ENCODE measurements at regions not wholly inside any gene's neighbourhood (a gene's known extent, or its start where the extent isn't known, plus 50 kb on each side); places are given as distances from the start of the nearest gene placed in this dataset.

- TF ChIP-seq CTCF (IDR thresholded peaks at IDR 0.05) (no peak), EP300 (IDR thresholded peaks at IDR 0.05) (no peak), POLR2A (IDR thresholded peaks at IDR 0.05) (no peak)
Observed at GRCh38 chr4:58451707-58452106, 1341.5 kb upstream of the IGFBP7 start.

Data from suprapubic skin (tissue), 3 donors.